NB4 (cell line): ENCODE measurements at regions not wholly inside any gene's neighbourhood (a gene's known extent, or its start where the extent isn't known, plus 50 kb on each side); places are given as distances from the start of the nearest gene placed in this dataset.
A peak's percentile ranks its signal among the peaks of the same experiment; 100 is the strongest.

Source experiments
- DNase-seq: peaks from one replicate; pipeline ENCODE4 v3.0.0; 2010; ENCODE audit warnings: low read depth
- H3K4me3 ChIP-seq: one replicate; pipeline ENCODE4 v1.5.1; 2011; ENCODE audit warnings: mild to moderate bottlenecking, low read depth, low read length, moderate library complexity
- MYC ChIP-seq: IDR thresholded peaks from 2 replicates; pipeline ENCODE4 v1.6.1; 2011; ENCODE audit warnings: low read depth, low read length
- POLR2A ChIP-seq: IDR thresholded peaks from 2 replicates; pipeline ENCODE4 v1.6.1; 2011; ENCODE audit warnings: mild to moderate bottlenecking; ENCODE audit not compliant: insufficient read length; ENCODE audit errors: extremely low read depth
- TF ChIP-seq, protein P1 (sequence below): IDR thresholded peaks from one replicate; pipeline ENCODE4 v1.5.1; 2012; ENCODE audit warnings: low read depth, low read length
- TF ChIP-seq, protein P2 (sequence below): IDR thresholded peaks from 2 replicates; pipeline ENCODE4 v1.6.1; 2011; ENCODE audit warnings: low read depth, low read length

GRCh38 chr14:41303506-41303905, 303.2 kb upstream of the LRFN5 start:
- TF ChIP-seq MYC, result no peak
- TF ChIP-seq POLR2A, result no peak
- TF ChIP-seq, protein P1, sequence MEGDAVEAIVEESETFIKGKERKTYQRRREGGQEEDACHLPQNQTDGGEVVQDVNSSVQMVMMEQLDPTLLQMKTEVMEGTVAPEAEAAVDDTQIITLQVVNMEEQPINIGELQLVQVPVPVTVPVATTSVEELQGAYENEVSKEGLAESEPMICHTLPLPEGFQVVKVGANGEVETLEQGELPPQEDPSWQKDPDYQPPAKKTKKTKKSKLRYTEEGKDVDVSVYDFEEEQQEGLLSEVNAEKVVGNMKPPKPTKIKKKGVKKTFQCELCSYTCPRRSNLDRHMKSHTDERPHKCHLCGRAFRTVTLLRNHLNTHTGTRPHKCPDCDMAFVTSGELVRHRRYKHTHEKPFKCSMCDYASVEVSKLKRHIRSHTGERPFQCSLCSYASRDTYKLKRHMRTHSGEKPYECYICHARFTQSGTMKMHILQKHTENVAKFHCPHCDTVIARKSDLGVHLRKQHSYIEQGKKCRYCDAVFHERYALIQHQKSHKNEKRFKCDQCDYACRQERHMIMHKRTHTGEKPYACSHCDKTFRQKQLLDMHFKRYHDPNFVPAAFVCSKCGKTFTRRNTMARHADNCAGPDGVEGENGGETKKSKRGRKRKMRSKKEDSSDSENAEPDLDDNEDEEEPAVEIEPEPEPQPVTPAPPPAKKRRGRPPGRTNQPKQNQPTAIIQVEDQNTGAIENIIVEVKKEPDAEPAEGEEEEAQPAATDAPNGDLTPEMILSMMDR, result no peak
- TF ChIP-seq, protein P2, sequence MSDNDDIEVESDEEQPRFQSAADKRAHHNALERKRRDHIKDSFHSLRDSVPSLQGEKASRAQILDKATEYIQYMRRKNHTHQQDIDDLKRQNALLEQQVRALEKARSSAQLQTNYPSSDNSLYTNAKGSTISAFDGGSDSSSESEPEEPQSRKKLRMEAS, result no peak
- H3K4me3 ChIP-seq, result no peak overlapping the region
- no peak for DNase-seq

DNA sequence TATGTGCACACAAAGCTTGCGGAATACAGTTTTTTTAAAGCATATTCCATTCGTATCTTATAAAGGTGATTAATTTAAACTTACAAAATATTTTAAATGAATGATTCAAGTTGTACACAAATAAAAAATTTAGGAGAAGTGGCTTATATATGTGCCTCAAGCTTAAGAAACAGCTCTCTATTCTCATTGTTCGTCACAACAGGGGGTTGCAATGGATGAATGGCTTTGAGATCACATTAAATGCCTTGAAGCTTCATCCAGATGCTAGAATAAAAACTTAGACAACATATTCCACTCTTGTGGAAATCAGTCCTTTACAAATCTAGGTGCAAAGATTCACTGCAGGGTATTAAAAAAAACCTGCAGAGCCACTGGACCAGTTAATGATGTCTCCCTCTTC, 303.9 kb upstream of the LRFN5 start:
- H3K4me3 ChIP-seq, result no peak overlapping the region
- TF ChIP-seq MYC (no peak), POLR2A (no peak)
- TF ChIP-seq, protein P2, result no peak
- TF ChIP-seq, protein P1, result no peak
- no peak for DNase-seq

- peak; percentile 1 for DNase-seq
- TF ChIP-seq MYC, result no peak
- no peak for TF ChIP-seq POLR2A
- TF ChIP-seq, protein P1, result no peak
- TF ChIP-seq, protein P2, result no peak
- no peak overlapping the region for H3K4me3 ChIP-seq
Observed at GRCh38 chr14:41299924-41300323, 306.8 kb upstream of the LRFN5 start.

DNA sequence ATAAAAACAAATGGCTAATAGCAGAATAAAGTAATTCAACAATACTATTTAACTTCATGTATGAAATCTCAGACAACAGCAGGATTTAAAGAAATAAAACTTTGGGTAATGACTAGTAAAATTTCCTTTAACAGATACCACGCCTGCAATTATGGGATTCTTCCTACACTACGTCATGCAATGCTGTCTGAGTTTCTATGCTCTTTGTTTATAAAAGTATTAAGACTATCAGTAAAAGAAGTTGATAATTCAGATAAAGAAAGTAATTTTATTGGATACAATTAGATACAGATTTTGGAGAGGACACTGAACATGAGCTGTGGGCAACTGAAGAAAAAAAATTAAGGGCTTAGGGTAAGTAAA, 308.4 kb upstream of the LRFN5 start:
- no peak for DNase-seq
- TF ChIP-seq POLR2A, result no peak
- TF ChIP-seq, protein P2, result no peak
- no peak for TF ChIP-seq MYC
- TF ChIP-seq, protein P1, result no peak
- H3K4me3 ChIP-seq, result no peak overlapping the region

GRCh38 chr14:41297576-41298327, 308.9 kb upstream of the LRFN5 start:
- no peak for TF ChIP-seq POLR2A
- TF ChIP-seq, protein P1, result no peak
- TF ChIP-seq, protein P2, result no peak
- no peak for TF ChIP-seq MYC
- H3K4me3 ChIP-seq, result no peak overlapping the region
- no peak for DNase-seq

- no peak for DNase-seq
- no peak overlapping the region for H3K4me3 ChIP-seq
- TF ChIP-seq, protein P2, result no peak
- TF ChIP-seq POLR2A (no peak), MYC (no peak)
- TF ChIP-seq, protein P1, result no peak
Observed at GRCh38 chr14:41295734-41296133, 310.9 kb upstream of the LRFN5 start.
